Tibial nerve (tissue), 4 donors: ENCODE measurements at regions not wholly inside any gene's neighbourhood (a gene's known extent, or its start where the extent isn't known, plus 50 kb on each side); places are given as distances from the start of the nearest gene placed in this dataset.

Experiments
- EP300 ChIP-seq, 2 donors: sonication (generic); formaldehyde crosslinking; IDR thresholded peaks; one replicate each; pipeline ENCODE4 v1.6.1; 2017; ENCODE audit warnings: antibody characterized with exemption in 2 of 2, mild to moderate bottlenecking in 1 of 2
- POLR2A ChIP-seq, 2 donors: fragments of 450-650 bp; IDR thresholded peaks; one replicate each; pipeline ENCODE4 v1.6.1; 2017; ENCODE audit warnings: antibody characterized with exemption in 2 of 2, mild to moderate bottlenecking in 2 of 2, moderate library complexity in 2 of 2
- TF ChIP-seq, protein P1 (sequence below), 5 experiments: fragments of 200-600 bp in 3 of 5; fragments of 450-650 bp in 2 of 5; sonication (generic) in 3 of 5; IDR thresholded peaks; one replicate each; pipeline ENCODE4 v1.5.1; 2016 to 2019; ENCODE audit warnings: antibody characterized with exemption in 5 of 5, mild to moderate bottlenecking in 3 of 5, moderate library complexity in 2 of 5

- TF ChIP-seq, protein P1, sequence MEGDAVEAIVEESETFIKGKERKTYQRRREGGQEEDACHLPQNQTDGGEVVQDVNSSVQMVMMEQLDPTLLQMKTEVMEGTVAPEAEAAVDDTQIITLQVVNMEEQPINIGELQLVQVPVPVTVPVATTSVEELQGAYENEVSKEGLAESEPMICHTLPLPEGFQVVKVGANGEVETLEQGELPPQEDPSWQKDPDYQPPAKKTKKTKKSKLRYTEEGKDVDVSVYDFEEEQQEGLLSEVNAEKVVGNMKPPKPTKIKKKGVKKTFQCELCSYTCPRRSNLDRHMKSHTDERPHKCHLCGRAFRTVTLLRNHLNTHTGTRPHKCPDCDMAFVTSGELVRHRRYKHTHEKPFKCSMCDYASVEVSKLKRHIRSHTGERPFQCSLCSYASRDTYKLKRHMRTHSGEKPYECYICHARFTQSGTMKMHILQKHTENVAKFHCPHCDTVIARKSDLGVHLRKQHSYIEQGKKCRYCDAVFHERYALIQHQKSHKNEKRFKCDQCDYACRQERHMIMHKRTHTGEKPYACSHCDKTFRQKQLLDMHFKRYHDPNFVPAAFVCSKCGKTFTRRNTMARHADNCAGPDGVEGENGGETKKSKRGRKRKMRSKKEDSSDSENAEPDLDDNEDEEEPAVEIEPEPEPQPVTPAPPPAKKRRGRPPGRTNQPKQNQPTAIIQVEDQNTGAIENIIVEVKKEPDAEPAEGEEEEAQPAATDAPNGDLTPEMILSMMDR (IDR thresholded peaks at IDR 0.05), result no peak
- TF ChIP-seq POLR2A (IDR thresholded peaks at IDR 0.05) (no peak), EP300 (IDR thresholded peaks at IDR 0.05) (no peak)
Observed at GRCh38 chr5:72698481-72698880, 118.0 kb upstream of the TNPO1 start.
